Body of pancreas (tissue), 4 donors: ENCODE measurements at regions not wholly inside any gene's neighbourhood (a gene's known extent, or its start where the extent isn't known, plus 50 kb on each side); places are given as distances from the start of the nearest gene placed in this dataset.

Experiments
- ATAC-seq: fragments of 150-250 bp; one replicate; pipeline ENCODE4 v1.9.1; 2016
- DNase-seq, 4 donors: peaks; one replicate each; pipeline ENCODE4 v3.0.0-alpha.2; 2019
- H3K27ac ChIP-seq, 4 donors: fragments of 200-600 bp; sonication (generic); 1 replicate in 3 of 4; 2 replicates in 1 of 4; pipeline versions ENCODE4 v1.5.1 to v1.6.1; 2016 to 2019; ENCODE audit warnings: mild to moderate bottlenecking in 1 of 4, mixed read lengths in 1 of 4, moderate library complexity in 1 of 4
- H3K27me3 ChIP-seq, 2 donors: fragments of 200-600 bp; sonication (generic); one replicate each; pipeline ENCODE4 v1.6.0; 2016; ENCODE audit warnings: mild to moderate bottlenecking in 1 of 2
- H3K36me3 ChIP-seq, 2 donors: fragments of 200-600 bp; sonication (generic); replicated peaks in 1 of 2; 2 replicates each; pipeline ENCODE4 v1.5.1; 2016; ENCODE audit warnings: low read depth in 2 of 2; ENCODE audit not compliant: insufficient read depth in 1 of 2
- H3K4me1 ChIP-seq: fragments of 200-600 bp; sonication (generic); one replicate; pipeline ENCODE4 v1.6.0; 2016
- H3K4me3 ChIP-seq, 2 donors: fragments of 200-600 bp; sonication (generic); 1 replicate in 1 of 2; 2 replicates in 1 of 2; pipeline ENCODE4 v1.5.1; 2016 to 2019
- H3K9me3 ChIP-seq, 3 donors: fragments of 200-600 bp; sonication (generic); 1 replicate in 2 of 3; 2 replicates in 1 of 3; pipeline ENCODE4 v1.5.1; 2016
- POLR2A ChIP-seq, 3 donors: fragments of 450-650 bp; IDR thresholded peaks; one replicate each; pipeline ENCODE4 v1.6.1; 2016; ENCODE audit warnings: antibody characterized with exemption in 3 of 3, mild to moderate bottlenecking in 2 of 3
- WGBS, 2 donors: methylation state at CpG; one replicate each; pipeline ENCODE4 v1.1.5; 2017; 5-methylcytosine and 5-hydroxymethylcytosine counted together
- intact Hi-C: fragments of 100-400 bp; cut with DNase I; formaldehyde crosslinking; loops from one replicate; pipeline ENCODE4 v1.15.1; 2023
- TF ChIP-seq, protein P1 (sequence below), 7 experiments: fragments of 450-650 bp in 4 of 7; fragments of 200-600 bp in 3 of 7; sonication (generic) in 3 of 7; IDR thresholded peaks; one replicate each; pipeline ENCODE4 v1.5.1; 2016 to 2019; ENCODE audit warnings: antibody characterized with exemption in 7 of 7

DNA sequence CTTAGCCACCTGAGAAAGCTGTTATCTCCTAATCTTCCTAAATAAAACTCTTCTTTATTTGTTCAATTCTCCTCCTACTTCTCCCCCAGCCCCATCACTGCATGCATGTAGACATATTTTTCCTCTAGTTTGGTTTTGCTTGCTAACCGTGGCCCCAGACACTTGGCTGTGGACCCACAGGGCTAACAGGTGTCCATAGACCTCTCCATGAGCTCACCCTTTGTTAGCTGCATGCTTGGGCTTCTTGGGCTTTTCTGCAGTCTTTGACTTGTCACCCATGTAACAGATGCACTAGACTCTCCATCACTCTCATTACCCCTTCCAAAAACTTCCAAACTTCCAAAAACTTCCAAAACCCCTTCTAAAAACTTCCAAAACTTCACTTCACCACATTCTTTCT, 59.2 kb upstream of the PLEKHA5 start:
- no peaks in the 10 kb centered on the region for H3K9me3 ChIP-seq
- no peak for TF ChIP-seq POLR2A (IDR thresholded peaks at IDR 0.05)
- TF ChIP-seq, protein P1, sequence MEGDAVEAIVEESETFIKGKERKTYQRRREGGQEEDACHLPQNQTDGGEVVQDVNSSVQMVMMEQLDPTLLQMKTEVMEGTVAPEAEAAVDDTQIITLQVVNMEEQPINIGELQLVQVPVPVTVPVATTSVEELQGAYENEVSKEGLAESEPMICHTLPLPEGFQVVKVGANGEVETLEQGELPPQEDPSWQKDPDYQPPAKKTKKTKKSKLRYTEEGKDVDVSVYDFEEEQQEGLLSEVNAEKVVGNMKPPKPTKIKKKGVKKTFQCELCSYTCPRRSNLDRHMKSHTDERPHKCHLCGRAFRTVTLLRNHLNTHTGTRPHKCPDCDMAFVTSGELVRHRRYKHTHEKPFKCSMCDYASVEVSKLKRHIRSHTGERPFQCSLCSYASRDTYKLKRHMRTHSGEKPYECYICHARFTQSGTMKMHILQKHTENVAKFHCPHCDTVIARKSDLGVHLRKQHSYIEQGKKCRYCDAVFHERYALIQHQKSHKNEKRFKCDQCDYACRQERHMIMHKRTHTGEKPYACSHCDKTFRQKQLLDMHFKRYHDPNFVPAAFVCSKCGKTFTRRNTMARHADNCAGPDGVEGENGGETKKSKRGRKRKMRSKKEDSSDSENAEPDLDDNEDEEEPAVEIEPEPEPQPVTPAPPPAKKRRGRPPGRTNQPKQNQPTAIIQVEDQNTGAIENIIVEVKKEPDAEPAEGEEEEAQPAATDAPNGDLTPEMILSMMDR (IDR thresholded peaks at IDR 0.05): no peak
- no peaks in the 10 kb centered on the region for H3K27me3 ChIP-seq
- DNase-seq (no peak), ATAC-seq (no peak)
- no peaks in the 10 kb centered on the region for H3K36me3 ChIP-seq
- intact Hi-C loops: no loop called here
- H3K4me3 ChIP-seq: no peak overlapping the region
- WGBS, 2 donors: 79 to 84% methylated on average over 1 of the region's 1 CpG
- H3K27ac ChIP-seq: no peak overlapping the region
- H3K4me1 ChIP-seq: peaks cover 28% of the 10 kb centered on the region

DNA sequence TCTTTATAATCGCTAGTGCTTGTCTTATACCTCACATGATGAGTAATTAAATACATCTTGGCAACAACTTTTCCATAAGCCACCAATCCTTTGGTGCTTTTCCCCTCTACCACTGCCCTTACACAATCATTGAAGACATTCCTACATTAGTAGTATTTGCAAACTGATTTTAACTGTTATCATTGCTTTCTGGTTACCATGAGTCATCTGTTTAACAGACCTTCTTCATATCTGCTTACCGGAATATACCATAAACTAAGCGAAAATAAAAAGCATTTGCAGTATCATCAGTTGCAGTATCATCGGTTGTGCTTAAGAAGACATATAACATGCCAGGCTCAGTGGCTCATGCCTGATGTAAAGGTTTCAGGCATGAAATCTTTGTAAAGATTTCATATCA, 54.8 kb upstream of the PLEKHA5 start:
- Histone ChIP-seq H3K36me3 (no peaks in the 10 kb centered on the region), H3K4me3 (no peak overlapping the region), H3K9me3 (no peaks in the 10 kb centered on the region), H3K27me3 (no peaks in the 10 kb centered on the region), H3K27ac (no peak overlapping the region), H3K4me1 (no peaks in the 10 kb centered on the region)
- ATAC-seq (no peak), DNase-seq (no peak)
- intact Hi-C loops: no loop called here
- 54 to 58% methylated on average over 4 of the region's 4 CpGs for WGBS, 2 donors
- no peak for TF ChIP-seq POLR2A (IDR thresholded peaks at IDR 0.05)
- TF ChIP-seq, protein P1 (IDR thresholded peaks at IDR 0.05): no peak

DNA sequence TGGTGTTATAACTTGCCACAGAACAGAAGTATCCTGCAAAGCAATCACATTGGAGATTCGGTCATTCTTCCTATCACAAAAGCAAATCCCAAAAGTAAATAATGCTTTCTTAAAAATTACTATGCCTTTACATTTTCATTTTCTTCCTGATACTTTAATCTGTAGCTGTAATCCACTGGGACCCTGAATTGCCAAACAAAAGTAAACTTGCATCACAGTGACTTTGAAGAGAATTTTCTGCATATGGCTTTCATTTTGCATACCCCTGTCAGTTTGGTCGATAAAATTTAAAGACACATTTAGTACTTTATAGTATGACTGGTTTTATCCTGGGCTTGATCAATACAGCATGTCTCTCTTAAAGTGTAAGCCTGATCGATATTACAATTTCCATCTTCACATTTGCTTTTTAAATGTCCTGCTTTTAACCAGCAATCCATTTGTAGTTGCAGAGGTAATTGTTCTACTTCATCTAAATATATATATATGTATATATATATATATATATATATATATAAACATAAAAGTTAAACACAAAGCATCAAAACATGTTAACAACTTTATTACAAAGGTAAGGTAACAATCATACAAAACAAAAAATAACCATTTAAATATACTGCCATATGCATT, 53.7 kb upstream of the PLEKHA5 start:
- H3K27ac ChIP-seq: no peak overlapping the region
- WGBS, 2 donors: 73 to 79% methylated on average over 3 of the region's 3 CpGs
- no peak for TF ChIP-seq POLR2A (IDR thresholded peaks at IDR 0.05)
- TF ChIP-seq, protein P1 (IDR thresholded peaks at IDR 0.05): no peak
- no peaks in the 10 kb centered on the region for H3K9me3 ChIP-seq
- ATAC-seq: no peak
- H3K4me1 ChIP-seq: no peaks in the 10 kb centered on the region
- no peaks in the 10 kb centered on the region for H3K36me3 ChIP-seq
- no peak overlapping the region for H3K4me3 ChIP-seq
- H3K27me3 ChIP-seq: no peaks in the 10 kb centered on the region
- no peak for DNase-seq
- intact Hi-C loops: no loop called here
